Osteoblast (primary cell): ENCODE measurements at regions not wholly inside any gene's neighbourhood (a gene's known extent, or its start where the extent isn't known, plus 50 kb on each side); places are given as distances from the start of the nearest gene placed in this dataset.

ENCODE experiments used
- DNase-seq: peaks from one replicate; pipeline ENCODE4 v3.0.0; 2011; ENCODE audit warnings: low spot score, mixed read lengths; ENCODE audit not compliant: insufficient read length; ENCODE audit errors: missing footprints
- H2AFZ ChIP-seq: 2 replicates; pipeline ENCODE4 v1.6.0; 2011; ENCODE audit warnings: mild to moderate bottlenecking, low read length
- H3K27ac ChIP-seq: 2 replicates; pipeline ENCODE4 v1.5.1; 2011; ENCODE audit warnings: mild to moderate bottlenecking, low read depth, low read length, moderate library complexity
- H3K27me3 ChIP-seq: 2 replicates; pipeline ENCODE4 v1.6.0; 2012; ENCODE audit warnings: mild to moderate bottlenecking, control low read depth, inconsistent platforms, low read length, moderate library complexity; ENCODE audit not compliant: insufficient read depth
- H3K36me3 ChIP-seq: 2 replicates; pipeline ENCODE4 v1.5.1; 2011; ENCODE audit warnings: mild to moderate bottlenecking, low read length, control low read depth, moderate library complexity; ENCODE audit not compliant: insufficient read depth
- H3K4me1 ChIP-seq: 2 replicates; pipeline ENCODE4 v1.5.1; 2011; ENCODE audit warnings: mild to moderate bottlenecking, low read length, control low read depth, moderate library complexity; ENCODE audit not compliant: insufficient read depth
- H3K4me2 ChIP-seq: 2 replicates; pipeline ENCODE4 v1.6.0; 2011; ENCODE audit warnings: mild to moderate bottlenecking, low read length; ENCODE audit not compliant: insufficient read depth
- H3K4me3 ChIP-seq: fragments of 200-600 bp; sonication (generic); 3 replicates; pipeline ENCODE4 v1.5.1; 2012; ENCODE audit warnings: mild to moderate bottlenecking, low read length, inconsistent platforms; ENCODE audit not compliant: insufficient read depth
- H3K79me2 ChIP-seq: 2 replicates; pipeline ENCODE4 v1.6.0; 2012; ENCODE audit warnings: mild to moderate bottlenecking, low read length, control low read depth, inconsistent platforms; ENCODE audit not compliant: insufficient read depth
- H3K9me3 ChIP-seq: 2 replicates; pipeline ENCODE4 v1.5.1; 2011; ENCODE audit warnings: low read depth, low read length, control low read depth
- H4K20me1 ChIP-seq: 2 replicates; pipeline ENCODE4 v1.6.0; 2012; ENCODE audit warnings: mild to moderate bottlenecking, low read length, control low read depth; ENCODE audit not compliant: insufficient read depth
- TF ChIP-seq, protein P1 (sequence below): IDR thresholded peaks from 2 replicates; pipeline ENCODE4 v1.5.1; 2011; ENCODE audit warnings: mild to moderate bottlenecking, low read depth, low read length, moderate library complexity; ENCODE audit errors: extremely low read depth

- Histone ChIP-seq H3K27me3 (peaks cover 17% of the 10 kb centered on the region), H3K4me1 (no peaks in the 10 kb centered on the region), H4K20me1 (no peaks in the 10 kb centered on the region), H3K36me3 (no peaks in the 10 kb centered on the region), H2AFZ (no peak overlapping the region), H3K27ac (no peak overlapping the region), H3K9me3 (no peaks in the 10 kb centered on the region), H3K79me2 (no peaks in the 10 kb centered on the region), H3K4me3 (no peak overlapping the region), H3K4me2 (no peak overlapping the region)
- TF ChIP-seq, protein P1, sequence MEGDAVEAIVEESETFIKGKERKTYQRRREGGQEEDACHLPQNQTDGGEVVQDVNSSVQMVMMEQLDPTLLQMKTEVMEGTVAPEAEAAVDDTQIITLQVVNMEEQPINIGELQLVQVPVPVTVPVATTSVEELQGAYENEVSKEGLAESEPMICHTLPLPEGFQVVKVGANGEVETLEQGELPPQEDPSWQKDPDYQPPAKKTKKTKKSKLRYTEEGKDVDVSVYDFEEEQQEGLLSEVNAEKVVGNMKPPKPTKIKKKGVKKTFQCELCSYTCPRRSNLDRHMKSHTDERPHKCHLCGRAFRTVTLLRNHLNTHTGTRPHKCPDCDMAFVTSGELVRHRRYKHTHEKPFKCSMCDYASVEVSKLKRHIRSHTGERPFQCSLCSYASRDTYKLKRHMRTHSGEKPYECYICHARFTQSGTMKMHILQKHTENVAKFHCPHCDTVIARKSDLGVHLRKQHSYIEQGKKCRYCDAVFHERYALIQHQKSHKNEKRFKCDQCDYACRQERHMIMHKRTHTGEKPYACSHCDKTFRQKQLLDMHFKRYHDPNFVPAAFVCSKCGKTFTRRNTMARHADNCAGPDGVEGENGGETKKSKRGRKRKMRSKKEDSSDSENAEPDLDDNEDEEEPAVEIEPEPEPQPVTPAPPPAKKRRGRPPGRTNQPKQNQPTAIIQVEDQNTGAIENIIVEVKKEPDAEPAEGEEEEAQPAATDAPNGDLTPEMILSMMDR: no peak
- DNase-seq: no peak
Measured at GRCh38 chr6:87847135-87847829, 145.2 kb upstream of the AKIRIN2 start.

DNA sequence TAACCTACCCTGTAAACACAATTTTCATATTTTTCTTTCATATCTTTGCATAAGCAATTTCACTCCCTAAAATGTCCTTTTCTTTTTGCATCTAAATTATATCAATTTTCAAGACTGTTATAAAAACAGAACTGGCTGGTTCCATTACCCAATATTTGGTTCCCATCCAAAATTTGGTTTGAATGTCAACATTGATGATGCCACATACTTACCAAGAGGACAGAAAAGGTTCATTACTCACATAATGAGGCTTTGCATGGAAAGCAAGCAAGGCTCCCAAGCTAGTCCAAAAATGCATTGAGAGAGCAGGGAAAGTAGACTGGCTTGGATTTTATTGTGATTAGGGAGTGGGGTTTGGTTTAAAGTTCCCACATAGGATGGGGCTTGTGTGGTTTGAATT is 144.4 kb upstream of the AKIRIN2 start:
- TF ChIP-seq, protein P1: no peak
- Histone ChIP-seq H3K4me2 (no peak overlapping the region), H3K79me2 (no peaks in the 10 kb centered on the region), H3K27ac (no peak overlapping the region), H3K27me3 (peaks cover 17% of the 10 kb centered on the region), H3K36me3 (no peaks in the 10 kb centered on the region), H2AFZ (no peak overlapping the region), H4K20me1 (no peaks in the 10 kb centered on the region), H3K4me1 (no peaks in the 10 kb centered on the region), H3K9me3 (no peaks in the 10 kb centered on the region), H3K4me3 (no peak overlapping the region)
- no peak for DNase-seq

- no peaks in the 10 kb centered on the region for H3K9me3 ChIP-seq
- no peak overlapping the region for H3K27ac ChIP-seq
- no peaks in the 10 kb centered on the region for H3K79me2 ChIP-seq
- H3K36me3 ChIP-seq: no peaks in the 10 kb centered on the region
- no peak for DNase-seq
- TF ChIP-seq, protein P1: no peak
- no peak overlapping the region for H3K4me3 ChIP-seq
- H3K27me3 ChIP-seq: peaks cover 2% of the 10 kb centered on the region
- H2AFZ ChIP-seq: no peak overlapping the region
- H4K20me1 ChIP-seq: no peaks in the 10 kb centered on the region
- H3K4me2 ChIP-seq: no peak overlapping the region
- H3K4me1 ChIP-seq: no peaks in the 10 kb centered on the region
Measured at GRCh38 chr6:87840324-87840723, 138.3 kb upstream of the AKIRIN2 start.

DNA sequence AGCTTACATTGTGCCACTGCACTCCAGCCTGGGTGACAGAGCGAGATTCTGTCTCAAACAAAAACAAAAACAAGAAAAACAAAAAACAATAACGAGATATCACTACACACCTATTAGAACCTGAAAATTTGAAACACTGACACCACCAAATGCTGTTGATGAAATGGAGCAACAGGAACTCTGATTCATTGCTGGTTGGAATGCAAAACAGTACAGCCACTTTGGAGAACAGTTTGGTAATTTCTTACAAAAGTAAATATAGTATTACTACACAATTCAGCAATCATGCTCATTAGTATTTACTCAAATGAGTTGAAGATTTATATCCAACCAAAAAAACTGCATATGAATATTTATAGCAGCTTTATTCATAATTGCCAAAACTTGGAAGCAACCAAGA is 135.8 kb upstream of the AKIRIN2 start:
- no peaks in the 10 kb centered on the region for H3K36me3 ChIP-seq
- no peak overlapping the region for H3K4me2 ChIP-seq
- no peaks in the 10 kb centered on the region for H3K9me3 ChIP-seq
- H3K4me1 ChIP-seq: no peaks in the 10 kb centered on the region
- no peak overlapping the region for H3K27ac ChIP-seq
- peaks cover 2% of the 10 kb centered on the region for H3K27me3 ChIP-seq
- H4K20me1 ChIP-seq: no peaks in the 10 kb centered on the region
- no peaks in the 10 kb centered on the region for H3K79me2 ChIP-seq
- no peak overlapping the region for H3K4me3 ChIP-seq
- TF ChIP-seq, protein P1: no peak
- no peak for DNase-seq
- no peak overlapping the region for H2AFZ ChIP-seq
